ENCODE measurements at regions not wholly inside any gene's neighbourhood (a gene's known extent, or its start where the extent isn't known, plus 50 kb on each side); places are given as distances from the start of the nearest gene placed in this dataset.

DNA sequence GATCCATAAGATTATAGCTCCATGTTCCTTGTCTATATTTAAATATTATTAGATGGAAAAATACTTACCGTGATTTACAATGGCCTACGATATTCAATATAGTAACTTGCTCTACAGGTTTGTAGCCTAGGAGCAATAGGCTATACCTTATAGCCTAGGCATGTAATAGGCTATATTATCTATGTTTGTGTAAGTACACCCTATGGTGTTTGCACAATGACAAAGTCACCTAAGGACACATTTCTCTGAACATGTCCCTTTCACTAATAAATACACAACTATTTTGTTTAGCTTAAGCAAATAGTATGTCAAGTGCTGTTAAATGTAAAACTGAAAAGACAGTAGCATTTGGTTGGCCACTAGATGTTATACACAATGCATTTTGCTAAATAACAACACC lies 248.9 kb upstream of the ADGRL4 start:
- no peak for TF ChIP-seq NFYB (CRISPR knock-in tag; IDR thresholded peaks at IDR 0.05)
- TF ChIP-seq, protein P1, sequence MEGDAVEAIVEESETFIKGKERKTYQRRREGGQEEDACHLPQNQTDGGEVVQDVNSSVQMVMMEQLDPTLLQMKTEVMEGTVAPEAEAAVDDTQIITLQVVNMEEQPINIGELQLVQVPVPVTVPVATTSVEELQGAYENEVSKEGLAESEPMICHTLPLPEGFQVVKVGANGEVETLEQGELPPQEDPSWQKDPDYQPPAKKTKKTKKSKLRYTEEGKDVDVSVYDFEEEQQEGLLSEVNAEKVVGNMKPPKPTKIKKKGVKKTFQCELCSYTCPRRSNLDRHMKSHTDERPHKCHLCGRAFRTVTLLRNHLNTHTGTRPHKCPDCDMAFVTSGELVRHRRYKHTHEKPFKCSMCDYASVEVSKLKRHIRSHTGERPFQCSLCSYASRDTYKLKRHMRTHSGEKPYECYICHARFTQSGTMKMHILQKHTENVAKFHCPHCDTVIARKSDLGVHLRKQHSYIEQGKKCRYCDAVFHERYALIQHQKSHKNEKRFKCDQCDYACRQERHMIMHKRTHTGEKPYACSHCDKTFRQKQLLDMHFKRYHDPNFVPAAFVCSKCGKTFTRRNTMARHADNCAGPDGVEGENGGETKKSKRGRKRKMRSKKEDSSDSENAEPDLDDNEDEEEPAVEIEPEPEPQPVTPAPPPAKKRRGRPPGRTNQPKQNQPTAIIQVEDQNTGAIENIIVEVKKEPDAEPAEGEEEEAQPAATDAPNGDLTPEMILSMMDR (CRISPR knock-in tag; IDR thresholded peaks at IDR 0.05): no peak
- TF ChIP-seq ZNF768 (CRISPR knock-in tag; IDR thresholded peaks at IDR 0.05): no peak
- no peak for TF ChIP-seq ZNF256 (CRISPR knock-in tag; conservative IDR thresholded peaks at IDR 0.05)
- TF ChIP-seq, protein P2, sequence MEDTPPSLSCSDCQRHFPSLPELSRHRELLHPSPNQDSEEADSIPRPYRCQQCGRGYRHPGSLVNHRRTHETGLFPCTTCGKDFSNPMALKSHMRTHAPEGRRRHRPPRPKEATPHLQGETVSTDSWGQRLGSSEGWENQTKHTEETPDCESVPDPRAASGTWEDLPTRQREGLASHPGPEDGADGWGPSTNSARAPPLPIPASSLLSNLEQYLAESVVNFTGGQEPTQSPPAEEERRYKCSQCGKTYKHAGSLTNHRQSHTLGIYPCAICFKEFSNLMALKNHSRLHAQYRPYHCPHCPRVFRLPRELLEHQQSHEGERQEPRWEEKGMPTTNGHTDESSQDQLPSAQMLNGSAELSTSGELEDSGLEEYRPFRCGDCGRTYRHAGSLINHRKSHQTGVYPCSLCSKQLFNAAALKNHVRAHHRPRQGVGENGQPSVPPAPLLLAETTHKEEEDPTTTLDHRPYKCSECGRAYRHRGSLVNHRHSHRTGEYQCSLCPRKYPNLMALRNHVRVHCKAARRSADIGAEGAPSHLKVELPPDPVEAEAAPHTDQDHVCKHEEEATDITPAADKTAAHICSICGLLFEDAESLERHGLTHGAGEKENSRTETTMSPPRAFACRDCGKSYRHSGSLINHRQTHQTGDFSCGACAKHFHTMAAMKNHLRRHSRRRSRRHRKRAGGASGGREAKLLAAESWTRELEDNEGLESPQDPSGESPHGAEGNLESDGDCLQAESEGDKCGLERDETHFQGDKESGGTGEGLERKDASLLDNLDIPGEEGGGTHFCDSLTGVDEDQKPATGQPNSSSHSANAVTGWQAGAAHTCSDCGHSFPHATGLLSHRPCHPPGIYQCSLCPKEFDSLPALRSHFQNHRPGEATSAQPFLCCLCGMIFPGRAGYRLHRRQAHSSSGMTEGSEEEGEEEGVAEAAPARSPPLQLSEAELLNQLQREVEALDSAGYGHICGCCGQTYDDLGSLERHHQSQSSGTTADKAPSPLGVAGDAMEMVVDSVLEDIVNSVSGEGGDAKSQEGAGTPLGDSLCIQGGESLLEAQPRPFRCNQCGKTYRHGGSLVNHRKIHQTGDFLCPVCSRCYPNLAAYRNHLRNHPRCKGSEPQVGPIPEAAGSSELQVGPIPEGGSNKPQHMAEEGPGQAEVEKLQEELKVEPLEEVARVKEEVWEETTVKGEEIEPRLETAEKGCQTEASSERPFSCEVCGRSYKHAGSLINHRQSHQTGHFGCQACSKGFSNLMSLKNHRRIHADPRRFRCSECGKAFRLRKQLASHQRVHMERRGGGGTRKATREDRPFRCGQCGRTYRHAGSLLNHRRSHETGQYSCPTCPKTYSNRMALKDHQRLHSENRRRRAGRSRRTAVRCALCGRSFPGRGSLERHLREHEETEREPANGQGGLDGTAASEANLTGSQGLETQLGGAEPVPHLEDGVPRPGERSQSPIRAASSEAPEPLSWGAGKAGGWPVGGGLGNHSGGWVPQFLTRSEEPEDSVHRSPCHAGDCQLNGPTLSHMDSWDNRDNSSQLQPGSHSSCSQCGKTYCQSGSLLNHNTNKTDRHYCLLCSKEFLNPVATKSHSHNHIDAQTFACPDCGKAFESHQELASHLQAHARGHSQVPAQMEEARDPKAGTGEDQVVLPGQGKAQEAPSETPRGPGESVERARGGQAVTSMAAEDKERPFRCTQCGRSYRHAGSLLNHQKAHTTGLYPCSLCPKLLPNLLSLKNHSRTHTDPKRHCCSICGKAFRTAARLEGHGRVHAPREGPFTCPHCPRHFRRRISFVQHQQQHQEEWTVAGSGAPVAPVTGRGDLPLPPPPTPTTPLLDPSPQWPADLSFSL (CRISPR knock-in tag; IDR thresholded peaks at IDR 0.05): no peak
- TF ChIP-seq, protein P3, sequence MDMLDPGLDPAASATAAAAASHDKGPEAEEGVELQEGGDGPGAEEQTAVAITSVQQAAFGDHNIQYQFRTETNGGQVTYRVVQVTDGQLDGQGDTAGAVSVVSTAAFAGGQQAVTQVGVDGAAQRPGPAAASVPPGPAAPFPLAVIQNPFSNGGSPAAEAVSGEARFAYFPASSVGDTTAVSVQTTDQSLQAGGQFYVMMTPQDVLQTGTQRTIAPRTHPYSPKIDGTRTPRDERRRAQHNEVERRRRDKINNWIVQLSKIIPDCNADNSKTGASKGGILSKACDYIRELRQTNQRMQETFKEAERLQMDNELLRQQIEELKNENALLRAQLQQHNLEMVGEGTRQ (IDR thresholded peaks at IDR 0.05; ENCODE audit: low read depth, low read length): no peak
- TF ChIP-seq, protein P3 (CRISPR knock-in tag; IDR thresholded peaks at IDR 0.05; ENCODE audit: borderline replicate concordance): no peak
- TF ChIP-seq KAT7 (CRISPR knock-in tag; IDR thresholded peaks at IDR 0.05; ENCODE audit: borderline replicate concordance): no peak
- no peak for TF ChIP-seq PITX1 (CRISPR knock-in tag; IDR thresholded peaks at IDR 0.05)
- TF ChIP-seq NFE2L1 (CRISPR knock-in tag; IDR thresholded peaks at IDR 0.05; ENCODE audit: borderline replicate concordance): no peak

All from HepG2 (cell line).